Hematopoietic multipotent progenitor cell treated with erythropoietin and hydrocortisone succinate and interleukin-3 and kit ligand, for 6 days (in vitro differentiated cells): ENCODE measurements at regions not wholly inside any gene's neighbourhood (a gene's known extent, or its start where the extent isn't known, plus 50 kb on each side); places are given as distances from the start of the nearest gene placed in this dataset.

ENCODE experiments used
- DNase-seq: peaks from one replicate; pipeline ENCODE4 v3.0.0-alpha.2; 2015

DNA sequence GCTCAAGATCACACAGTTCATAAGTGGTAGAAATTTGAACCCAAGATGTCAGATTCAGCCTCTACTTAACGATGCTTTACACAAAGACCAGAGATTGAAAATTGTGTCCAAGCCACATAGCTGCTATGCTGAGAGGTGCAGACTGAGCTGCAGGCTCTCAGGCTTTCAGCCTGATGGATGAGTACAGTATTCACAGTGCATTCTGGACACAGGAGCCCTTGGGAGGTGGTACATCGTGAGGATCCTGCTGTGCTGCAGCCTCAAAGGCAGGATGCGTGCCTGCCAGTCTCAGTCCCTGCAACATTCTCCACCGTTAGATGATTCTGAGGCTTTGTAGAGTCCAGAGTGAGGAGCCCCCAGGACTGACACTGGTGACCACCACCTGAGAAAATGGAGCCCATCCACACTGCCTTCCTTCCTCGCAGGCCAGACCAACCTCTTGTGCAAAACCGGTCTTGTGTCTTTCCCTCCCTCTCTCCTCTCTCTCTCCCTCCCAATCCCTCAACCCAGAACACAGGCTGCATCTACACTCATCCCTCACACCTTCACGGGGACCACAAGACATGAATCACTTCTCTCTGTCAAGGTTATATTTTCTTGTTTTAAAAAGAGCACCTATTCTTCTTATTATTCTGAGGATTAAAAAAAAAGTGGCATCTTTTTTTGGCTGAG, 203.4 kb upstream of the ZNF507 start:
- no peak for DNase-seq

DNA sequence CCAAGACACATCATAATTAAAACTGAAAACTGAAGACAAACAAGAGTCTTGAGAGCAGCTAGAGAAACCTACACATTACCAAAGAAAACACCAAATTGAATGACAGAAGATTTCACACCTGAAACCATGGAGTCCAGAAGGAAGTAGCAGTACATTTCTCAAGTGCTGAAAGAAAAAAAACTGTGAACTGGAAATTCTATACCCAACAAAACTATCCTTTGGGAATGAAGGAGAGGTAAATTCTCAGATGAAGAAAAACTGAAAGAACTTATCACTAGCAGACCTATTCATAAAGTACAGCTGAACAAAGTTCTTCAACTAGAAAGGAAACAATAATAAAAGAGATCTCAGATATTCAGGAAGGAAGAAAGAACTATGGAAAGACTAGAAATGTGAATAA, 198.7 kb upstream of the ZNF507 start:
- no peak for DNase-seq

DNA sequence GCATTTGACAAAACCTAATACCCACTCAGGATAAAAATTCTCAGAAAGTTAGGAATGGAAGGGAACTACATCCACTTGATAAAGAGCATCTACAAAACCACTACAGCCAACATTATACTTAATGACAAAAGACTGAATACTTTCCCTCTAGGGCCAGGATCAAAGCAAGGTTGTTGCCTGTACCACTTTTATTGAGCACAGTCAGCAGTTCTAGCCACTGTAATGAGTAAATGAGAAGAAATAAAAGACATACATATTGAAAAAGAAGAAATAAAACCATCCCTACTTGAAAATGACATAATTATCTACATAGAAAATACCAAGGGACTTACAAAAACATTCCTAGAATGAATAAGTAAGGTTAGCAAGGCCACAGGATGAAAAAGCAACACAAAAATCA, 194.8 kb upstream of the ZNF507 start:
- DNase-seq: no peak

DNA sequence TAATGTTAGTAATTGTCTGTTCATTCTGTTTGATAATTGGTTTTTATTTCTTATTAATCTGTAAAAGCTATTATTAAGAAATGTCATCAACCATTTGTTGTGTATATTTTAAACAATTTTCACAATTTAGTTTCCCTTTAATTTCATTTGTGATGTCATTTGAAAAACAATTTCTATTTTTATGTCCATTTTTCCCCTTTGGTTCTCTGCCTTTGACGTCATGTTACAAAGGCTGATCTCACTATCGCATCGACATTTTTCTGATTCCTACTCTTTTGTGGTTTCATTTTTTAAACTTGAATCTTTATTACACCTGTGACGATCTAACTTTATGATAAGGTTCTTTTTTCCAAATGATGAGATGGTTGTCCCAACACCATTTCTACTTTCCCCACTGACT, 191.0 kb upstream of the ZNF507 start:
- no peak for DNase-seq

DNA sequence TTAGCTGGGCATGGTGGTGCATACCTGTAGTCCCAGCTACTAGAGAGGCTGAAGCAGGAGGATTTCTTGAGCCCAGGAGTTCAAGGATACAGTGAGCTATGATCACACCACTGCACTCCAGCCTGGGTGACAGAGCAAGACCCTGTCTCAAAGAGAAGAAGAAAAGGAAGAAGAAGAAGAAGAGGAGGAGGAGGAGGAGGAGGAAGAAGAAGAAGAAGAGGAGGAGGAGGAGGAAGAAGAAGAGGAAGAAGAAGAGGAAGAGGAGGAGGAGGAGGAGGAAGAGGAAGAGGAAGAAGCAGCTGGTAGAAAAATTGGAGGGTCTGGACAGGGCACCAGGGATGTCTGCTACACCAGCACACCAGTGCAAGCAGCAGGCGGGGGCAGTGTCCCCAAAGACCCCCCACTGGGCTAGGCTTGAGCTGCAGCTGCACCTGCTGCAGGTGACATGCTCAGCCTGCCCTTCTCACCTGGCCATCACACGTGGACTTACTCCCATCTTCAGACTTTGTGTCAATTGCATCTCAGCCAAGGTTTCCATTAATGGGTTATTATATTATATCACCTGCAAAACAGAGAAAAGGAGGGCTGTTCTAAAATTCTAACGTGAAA, 180.9 kb upstream of the ZNF507 start:
- no peak for DNase-seq

DNA sequence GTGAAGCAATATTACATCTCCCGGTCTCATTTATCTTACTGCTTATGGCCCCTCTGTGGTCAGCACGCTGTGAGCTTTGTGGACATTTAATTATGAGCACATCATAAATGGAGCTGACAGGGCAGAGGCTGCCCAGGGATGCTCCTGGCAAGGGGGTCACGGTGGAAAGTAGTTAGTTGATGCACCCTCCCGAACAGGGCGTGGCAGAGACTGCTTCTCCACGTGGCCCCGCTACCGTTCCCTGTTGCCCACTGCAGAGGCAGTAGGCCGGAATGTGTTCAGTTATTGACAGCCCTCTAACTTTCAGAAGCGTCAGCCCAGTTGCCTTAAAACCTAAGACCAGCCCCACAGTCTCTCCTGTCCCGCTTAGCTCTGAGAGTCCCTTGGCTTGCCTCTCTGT, 180.3 kb upstream of the ZNF507 start:
- no peak for DNase-seq

DNA sequence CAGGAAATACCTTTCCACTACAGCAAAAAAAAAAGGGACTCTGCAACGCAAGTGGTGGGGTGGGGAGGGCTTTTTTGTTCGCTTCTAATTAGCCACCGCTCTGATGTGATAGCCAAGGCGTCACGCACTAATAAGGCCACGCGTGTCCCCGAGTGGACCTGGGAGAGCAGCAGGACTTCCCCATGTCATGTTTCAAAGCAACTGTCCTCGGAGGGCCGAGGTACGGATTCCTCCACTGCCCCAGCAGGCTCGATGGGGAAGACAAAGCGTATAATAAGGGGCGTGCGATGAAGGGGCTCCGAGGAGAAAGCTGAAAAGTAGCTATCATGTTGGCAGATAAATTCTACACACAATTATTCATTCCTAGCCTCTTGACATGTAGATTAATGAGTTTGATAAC, 179.7 kb upstream of the ZNF507 start:
- DNase-seq: no peak

DNA sequence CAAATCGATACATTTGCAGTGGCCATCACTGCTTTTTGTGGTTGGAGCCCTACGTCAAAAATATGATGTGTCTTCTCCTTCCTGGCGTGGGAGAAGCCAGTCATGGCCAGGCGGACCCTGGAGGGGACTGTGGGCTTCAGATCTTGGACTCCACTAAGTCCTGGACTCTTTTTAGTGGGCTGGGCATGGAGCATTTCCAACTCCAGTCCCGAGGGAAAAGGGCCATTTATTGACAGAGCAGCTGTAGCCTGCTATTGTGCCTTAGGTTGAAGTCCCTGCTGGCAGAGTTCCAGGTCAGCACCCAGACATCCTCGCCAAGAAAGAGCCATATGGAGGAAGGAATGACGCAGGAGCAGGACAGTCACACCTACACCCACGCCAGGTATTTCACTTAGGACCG, 179.2 kb upstream of the ZNF507 start:
- DNase-seq: no peak

DNA sequence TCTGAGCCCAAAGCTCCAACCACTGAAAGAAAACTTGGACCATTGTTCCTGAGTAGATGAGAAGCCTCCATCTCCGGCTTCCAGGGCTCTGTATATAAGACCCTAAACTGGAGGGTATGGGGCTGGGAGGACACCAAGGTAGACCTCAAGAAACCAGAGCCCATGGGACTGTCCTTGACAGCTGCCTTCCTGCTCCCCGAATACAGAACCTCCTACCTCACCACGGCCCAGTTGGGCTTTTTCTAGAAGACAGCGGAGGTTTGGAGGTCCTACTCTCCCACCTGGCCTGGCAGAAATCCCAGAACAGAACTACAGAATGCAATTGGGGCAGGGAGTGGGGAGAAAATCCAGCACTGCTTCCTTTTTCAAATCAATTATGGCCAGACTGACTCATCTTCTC, 177.3 kb upstream of the ZNF507 start:
- DNase-seq: no peak

DNA sequence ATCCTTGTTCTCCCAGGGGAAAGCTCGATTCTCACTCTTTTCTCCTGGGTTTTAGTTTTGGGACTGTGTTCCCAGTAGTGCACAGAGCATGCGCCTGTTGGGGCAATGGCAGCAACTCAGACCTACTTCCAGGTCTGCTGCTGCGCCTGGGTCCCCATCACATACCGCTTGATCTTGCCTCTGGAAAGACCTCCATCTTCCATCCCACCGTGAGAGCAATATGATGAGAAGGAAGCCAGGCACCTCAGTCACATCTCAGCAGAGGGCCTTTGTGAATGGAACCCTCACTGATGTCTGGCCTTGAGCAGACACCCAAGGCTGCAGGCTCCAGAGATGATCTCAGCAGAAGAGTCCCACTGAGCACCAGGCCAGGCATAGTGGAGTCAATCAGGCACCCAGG, 176.8 kb upstream of the ZNF507 start:
- DNase-seq: no peak

DNA sequence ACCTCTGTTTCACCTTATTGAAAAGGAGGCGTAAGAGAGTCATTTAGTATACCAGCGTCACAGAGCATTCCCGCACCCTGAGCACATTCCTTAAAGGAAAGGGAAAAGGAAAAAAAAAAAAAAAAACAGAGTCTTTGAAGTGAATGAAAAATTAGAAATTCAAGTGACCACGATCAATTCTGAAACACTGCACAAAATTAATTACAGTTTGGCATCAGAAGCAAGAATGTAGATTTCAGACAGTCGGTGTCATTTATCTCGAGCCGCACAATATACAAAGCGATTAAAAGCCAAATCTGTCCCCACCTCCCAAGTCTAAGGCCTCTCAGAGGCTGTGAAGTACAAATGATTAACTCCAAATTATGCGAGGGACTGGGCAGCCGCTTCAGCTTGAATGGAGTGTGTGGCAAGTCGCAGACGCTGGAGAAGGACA, 173.7 kb upstream of the ZNF507 start:
- no peak for DNase-seq

DNA sequence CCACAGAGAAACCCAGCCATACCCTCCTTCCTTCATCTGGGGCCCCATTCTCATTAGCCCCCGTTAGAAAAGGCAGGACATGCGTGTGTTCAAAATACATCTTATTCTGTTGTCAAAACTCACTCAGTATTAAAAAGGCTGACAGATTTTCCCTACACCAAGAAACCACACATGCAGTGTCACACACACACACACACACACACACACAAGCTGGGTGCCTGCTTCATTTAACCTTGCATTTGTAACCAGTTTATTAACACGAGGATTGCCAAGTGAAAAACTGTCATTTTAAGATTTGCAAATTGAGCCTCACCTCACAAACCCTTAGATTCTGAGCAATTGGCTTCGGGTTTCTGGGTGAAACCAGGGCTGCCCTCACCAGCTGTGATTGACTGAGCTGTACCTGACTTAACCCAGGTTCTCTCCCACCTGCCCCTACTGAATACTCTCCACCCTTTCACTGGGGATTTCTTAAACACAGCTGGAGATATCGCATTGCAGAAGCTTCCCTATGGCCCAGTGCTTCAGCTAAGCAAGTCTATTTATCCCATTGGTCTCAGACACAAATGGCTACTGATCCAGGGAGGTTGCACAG, 172.7 kb upstream of the ZNF507 start:
- DNase-seq: no peak

DNA sequence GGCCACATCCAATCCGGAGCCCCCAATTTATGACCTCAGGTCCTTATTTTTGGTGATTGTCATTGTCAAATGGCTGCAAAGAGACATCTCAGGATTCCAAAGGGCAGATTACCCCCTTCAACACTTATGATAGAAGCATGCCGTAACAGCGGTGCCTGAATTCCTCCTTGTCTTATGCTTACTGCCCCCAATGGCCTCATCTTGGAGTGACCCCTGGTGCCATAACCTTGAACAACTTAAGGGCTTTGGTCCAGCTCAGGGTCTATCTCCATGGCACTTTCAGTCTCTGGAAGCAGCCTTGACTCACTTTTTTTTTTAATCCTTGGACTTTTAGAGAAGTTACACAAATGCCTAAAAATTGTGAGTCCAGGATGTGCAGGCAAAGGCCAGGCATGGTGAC, 171.6 kb upstream of the ZNF507 start:
- no peak for DNase-seq

DNA sequence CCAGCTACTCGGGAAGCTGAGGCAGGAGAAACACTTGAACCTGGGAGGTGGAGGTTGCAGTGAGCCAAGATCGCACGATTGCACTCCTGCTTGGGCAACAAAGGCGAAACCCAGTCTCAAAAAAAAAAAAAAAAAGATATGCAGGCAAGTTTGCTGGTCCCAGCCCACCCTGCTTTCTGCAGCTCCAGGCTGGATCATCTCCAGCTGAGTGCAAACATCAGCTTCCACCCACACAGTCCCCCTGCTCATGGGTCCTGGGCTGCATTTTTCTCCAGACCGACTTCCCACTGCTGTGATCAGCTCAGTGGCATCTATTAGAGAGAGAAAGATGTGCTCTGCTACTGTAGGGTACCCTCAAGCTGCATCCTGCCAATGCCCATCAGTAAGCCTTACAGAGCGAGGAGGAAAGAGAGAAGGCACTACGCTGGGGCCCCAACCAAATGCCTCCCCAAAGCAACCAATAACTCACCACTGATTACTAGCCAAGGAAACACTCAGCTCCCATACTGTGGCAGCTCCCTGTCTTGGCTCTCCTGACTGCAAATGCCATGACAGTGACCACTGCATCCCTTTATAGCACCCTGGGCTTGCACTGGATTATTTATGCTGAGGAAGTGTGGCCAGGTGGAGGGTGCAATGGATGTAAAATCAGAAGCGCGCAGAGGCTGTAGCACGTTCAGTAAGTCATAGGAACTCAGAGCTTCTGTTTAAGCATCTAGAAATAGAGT, 170.9 kb upstream of the ZNF507 start:
- DNase-seq: no peak

DNA sequence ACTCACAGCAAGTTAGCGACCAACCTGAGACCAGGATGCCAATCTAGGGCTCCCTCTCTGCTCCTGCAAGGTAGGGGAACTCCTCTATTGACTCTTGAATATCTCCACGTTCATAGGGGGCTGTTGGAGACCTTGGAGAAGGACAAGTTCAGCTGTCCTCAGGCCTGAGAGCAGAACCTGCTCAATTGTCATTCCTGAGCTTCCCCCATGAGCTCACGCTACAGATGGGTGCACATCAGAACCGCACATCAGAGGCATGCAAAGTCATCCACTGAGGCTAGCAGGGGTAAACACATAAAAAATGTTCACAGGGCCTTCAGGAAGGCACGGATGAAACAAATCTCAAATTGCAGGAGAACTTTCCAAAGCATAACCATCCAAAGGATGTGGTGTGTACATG, 168.8 kb upstream of the ZNF507 start:
- no peak for DNase-seq

DNA sequence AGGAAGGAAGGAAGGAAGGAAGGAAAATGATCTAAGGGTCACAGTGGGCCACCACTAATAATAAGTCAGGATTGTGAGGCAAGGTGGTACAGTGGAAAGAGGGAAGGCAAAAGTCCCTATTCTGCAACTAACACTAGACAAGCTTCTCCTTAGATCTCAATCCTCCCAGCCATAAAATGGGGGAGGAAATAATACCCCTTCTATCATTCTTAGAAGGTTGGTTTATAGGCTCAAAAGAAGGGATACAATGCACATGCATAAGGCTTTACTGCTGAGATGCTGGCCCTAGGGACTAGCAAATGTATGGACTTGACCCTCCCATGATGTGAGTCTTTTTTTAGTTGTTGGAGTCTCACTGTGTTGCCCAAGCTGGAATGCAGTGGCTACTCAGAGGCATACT, 167.7 kb upstream of the ZNF507 start:
- no peak for DNase-seq

DNA sequence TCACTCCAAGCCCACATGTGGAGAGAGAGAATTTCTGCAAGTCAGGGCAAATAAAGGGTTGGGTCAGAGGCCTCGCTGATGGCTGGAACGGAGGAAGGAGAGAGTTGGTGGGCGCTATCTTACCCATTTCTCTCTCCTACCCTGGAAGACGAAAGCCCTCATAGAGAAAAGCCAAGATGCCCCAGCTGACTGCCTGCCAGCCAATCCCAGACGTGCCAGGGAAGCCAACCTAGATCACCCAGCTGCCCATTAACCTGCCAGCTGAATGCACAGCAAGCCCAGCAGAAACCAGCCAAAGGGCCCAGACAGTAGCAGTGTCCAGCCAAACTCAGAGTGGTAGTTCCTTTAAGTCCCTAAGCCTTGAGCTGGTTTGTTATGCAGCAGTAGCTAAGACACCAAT, 167.0 kb upstream of the ZNF507 start:
- no peak for DNase-seq

DNA sequence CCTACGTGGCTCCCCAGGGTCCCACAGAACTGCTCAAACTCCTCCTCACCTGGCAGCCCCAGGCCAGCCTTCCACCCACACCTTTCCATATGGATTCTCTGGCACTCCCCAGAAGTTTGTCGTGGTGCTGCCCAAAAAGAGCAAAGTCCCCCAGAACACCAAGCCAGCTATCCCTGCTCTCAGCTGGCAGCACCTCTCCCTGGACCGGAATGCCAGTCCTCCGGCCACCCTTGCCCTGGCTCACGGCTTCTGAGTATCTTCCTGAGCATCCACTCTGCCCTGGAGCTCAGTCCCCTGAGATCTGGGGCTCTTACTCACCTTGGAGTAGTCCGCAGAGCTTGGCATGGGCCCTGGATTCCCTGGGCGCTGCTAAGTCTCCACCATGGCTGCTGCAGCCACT, 166.5 kb upstream of the ZNF507 start:
- no peak for DNase-seq

DNA sequence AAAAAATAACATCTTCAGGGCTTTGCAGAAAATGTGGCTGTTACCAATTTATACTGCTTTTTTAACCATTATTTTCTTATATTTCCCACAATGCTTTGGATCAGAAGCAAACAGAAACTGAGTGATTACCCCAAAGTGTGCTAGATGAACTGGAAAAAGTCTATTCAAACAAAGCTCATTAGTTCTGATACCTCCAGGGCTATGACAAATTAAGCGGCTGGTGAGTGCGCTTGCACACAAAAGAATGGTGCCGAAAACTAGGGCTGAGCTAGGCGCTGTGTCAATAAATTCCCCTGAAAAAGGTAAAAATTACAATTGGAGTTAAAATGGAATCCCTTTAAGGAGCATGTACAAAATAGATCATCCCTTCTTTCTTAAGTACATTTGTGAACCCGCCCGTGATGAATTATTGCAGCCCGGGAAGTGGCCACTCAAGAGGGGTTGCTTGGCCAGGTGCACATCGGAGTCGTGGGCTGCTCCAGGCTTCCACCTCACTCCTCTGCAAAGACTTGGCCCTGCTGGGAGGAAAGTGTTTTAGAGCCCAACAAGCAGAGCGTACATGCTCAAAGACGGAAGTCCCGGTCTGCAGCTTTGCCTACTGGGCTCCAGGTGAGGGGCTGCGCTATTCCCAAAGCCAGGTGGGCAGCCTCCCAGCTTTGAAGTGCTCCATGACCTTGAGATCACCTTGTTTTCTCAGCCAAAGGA, 164.0 kb upstream of the ZNF507 start:
- no peak for DNase-seq

DNA sequence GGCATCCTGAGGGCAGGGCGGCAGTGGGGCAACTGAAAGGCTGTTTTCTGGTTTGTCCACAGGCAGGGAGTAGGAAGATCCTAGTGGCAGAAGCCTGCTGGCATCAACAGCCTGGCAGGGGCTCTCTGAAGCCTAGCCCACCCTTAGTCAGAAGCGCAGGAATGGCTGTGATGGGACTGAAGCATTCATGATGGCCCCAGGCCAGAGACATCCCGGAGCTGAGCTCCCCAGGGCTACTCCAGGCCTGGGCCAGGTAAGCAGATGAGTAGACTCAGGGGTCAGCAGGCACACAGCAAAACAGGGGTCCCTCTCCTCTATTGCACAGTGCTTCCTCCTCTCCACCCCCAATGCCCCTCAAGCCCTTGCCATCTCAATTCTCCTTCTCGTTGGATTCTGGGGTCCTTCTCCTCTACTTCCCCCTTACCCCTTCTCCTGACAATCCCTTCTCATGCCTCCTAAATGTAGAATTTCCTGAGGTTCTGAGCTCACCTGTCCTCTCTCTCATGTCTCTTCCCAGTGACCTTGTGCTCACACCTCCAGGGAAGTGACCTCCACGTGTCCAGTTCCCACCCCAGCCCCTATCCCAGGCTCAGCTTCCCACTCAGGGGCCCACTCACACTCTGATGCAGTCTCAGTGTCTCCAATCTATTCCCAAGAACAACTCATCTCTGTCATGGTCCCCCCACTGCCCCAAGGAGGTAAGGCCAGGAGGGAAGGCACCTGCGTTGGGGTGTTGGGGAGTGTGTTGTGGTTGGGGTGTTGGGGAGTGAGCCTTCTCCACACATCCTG, 158.7 kb upstream of the ZNF507 start:
- no peak for DNase-seq

DNA sequence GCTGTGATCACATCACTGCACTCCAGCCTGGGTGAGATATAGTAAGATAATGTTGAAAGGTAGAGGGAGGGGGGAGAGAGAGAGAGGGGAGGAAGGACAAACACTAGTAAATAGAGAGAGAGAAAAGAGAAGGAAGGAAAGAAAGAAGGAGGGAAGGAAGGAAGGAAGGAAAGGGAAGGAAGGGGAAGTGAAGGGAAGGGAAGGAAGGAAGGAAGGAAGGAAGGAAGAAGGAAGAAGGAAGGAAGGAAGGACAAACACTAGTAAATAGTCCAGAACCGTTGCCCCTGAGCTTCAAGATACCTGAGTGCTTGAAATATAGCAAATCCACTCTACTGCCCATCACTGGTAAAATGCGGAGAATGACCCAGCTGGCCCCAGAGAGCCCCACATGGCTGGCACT, 156.5 kb upstream of the ZNF507 start:
- DNase-seq: no peak

DNA sequence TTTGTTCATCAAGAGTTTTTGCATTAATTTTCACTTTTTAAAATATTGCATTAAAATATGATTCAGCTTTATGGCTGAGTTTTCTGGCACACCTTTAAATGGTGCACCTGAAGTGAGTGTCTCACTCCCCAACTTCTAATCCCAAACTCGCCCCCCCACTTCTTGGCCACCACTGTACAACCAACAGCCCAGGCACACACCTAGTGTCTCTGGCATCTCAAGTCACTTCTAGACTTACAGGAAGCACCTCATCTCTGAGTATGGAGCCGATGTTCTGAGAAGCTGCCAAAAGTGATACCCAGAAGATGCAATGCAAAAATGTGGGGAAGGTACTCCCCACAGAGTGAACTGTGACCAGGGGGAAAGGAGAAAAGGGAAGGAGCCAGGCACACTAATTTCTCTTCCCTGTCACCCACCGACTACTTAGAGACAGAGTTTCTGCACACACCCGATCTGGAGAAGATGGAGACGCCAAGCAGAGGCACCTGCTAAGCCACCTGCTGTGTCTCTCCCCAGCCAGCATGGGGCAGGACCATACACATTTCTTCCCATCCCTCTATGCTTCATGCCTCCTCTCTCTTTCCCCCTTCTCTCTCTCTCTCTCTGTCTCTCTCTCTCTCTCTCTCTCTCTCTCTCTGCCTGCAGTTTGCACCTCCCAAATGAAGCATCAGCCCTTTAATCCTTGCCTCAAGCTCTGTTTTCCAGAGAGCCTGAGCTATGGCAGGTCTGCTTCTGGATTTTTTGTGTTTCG, 155.3 kb upstream of the ZNF507 start:
- no peak for DNase-seq
